ENCODE measurements at regions not wholly inside any gene's neighbourhood (a gene's known extent, or its start where the extent isn't known, plus 50 kb on each side); places are given as distances from the start of the nearest gene placed in this dataset.

- TF ChIP-seq CTCF (IDR thresholded peaks at IDR 0.05; ENCODE audit: low read length) = no peak
- no peak for TF ChIP-seq EZH2 (optimal IDR thresholded peaks at IDR 0.05; ENCODE audit: low read depth, low read length)
- no peak for TF ChIP-seq EZH2phosphoT487 (IDR thresholded peaks at IDR 0.05; ENCODE audit: low read length)
These were observed 184.7 kb upstream of the KITLG start for GRCh38 chr12:88764781-88765480.

Measured in MM.1S (cell line).